ENCODE measurements at regions not wholly inside any gene's neighbourhood (a gene's known extent, or its start where the extent isn't known, plus 50 kb on each side); places are given as distances from the start of the nearest gene placed in this dataset.

GRCh38 chr12:81888961-81889360, 129.8 kb upstream of the PPFIA2 start:
- TF ChIP-seq CTCF (IDR thresholded peaks at IDR 0.05; ENCODE audit: low read length) (no peak), EZH2 (optimal IDR thresholded peaks at IDR 0.05; ENCODE audit: low read depth, low read length) (no peak), EZH2phosphoT487 (IDR thresholded peaks at IDR 0.05; ENCODE audit: low read length) (no peak)

Measured in MM.1S (cell line).